Effector memory CD8-positive, alpha-beta T cell (primary cell): ENCODE measurements at regions not wholly inside any gene's neighbourhood (a gene's known extent, or its start where the extent isn't known, plus 50 kb on each side); places are given as distances from the start of the nearest gene placed in this dataset.

Experiments
- ATAC-seq: fragments of 150-1000 bp; cut with Tn5 transposase; replicated peaks from 2 replicates; pipeline ENCODE4 v1.10.0; 2021; ENCODE audit warnings: mild to moderate bottlenecking, moderate library complexity
- DNase-seq, 3 experiments: peaks; one replicate each; pipeline ENCODE4 v3.0.0; 2021
- H3K27ac Mint-ChIP-seq, 2 donors: one replicate each; pipeline ENCODE4 v1.8.0; 2022; ENCODE audit warnings: mild to moderate bottlenecking in 2 of 2, mixed read lengths in 2 of 2, moderate library complexity in 2 of 2
- H3K27me3 Mint-ChIP-seq, 2 donors: one replicate each; pipeline ENCODE4 v1.8.0; 2022; ENCODE audit warnings: mixed read lengths in 2 of 2
- H3K36me3 Mint-ChIP-seq: one replicate; pipeline ENCODE4 v1.8.0; 2022; ENCODE audit warnings: mild to moderate bottlenecking, moderate library complexity, mixed read lengths; ENCODE audit not compliant: insufficient read depth
- H3K4me1 Mint-ChIP-seq, 2 donors: one replicate each; pipeline ENCODE4 v1.8.0; 2022; ENCODE audit warnings: low read depth in 2 of 2, mixed read lengths in 2 of 2
- H3K4me3 Mint-ChIP-seq, 2 donors: one replicate each; pipeline ENCODE4 v1.8.0; 2022; ENCODE audit warnings: mild to moderate bottlenecking in 2 of 2, mixed read lengths in 2 of 2, moderate library complexity in 2 of 2
- H3K9me3 Mint-ChIP-seq, 2 donors: one replicate each; pipeline ENCODE4 v1.8.0; 2022; ENCODE audit warnings: mixed read lengths in 2 of 2

DNA sequence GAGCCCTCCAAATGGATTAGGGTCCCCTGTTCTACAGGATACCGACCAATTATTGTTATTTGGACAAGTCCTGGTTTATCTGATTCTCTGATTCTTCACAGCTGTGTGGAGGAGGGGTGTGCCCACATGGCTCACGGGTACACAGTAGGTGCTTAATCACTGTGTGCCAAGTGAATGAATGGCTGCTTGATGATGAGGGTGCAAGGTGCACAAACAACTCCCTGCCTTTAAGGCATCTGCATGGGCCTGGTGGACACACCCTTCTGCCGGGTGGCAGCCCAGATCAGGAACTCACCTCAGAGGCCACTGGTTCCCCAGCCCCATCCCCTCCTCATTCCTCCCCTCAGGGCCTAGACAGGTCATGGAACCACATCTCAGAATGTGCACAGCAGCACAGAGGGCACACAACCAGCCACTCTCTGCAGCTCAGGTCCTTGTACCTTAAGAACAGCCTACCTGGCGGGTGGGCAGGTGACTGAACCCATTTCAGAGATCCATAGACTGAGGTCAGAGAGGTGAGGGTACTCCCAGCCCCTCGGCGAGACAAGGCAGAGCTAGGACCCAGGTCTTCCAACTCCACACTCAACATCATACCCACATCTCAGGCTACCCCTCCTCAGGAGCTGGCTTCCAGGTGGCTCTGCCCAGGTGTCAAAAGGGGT lies 50.3 kb downstream of the SHANK2 start:
- Mint-ChIP-seq H3K4me3 (no peak overlapping the region), H3K4me1 (peaks cover 0 to 2% of the 10 kb centered on the region in 2 donors)
- ATAC-seq, result no peak

DNA sequence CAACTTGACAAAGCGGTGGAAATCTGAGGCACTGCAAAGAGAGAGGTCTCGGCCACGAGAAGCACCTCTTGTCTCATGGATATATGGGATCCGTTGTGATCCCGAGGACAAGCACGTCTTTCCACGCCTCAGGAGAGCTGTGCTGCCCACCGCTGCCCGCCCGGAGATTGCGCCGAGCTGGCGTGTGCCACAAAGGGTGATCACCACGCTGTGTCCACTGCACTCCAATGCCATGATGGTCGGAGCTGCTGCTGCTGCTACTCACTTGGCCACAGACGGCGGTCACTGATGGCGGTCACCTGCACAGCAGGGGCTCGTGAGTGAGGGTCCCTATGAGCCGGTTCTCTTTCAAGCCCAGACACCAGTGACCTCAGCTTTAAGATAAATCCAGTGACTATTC lies 51.1 kb downstream of the SHANK2 start:
- no peak overlapping the region for H3K4me3 Mint-ChIP-seq
- ATAC-seq, result no peak

More for the DNA sequence above, 50.3 kb downstream of the SHANK2 start:
- peaks cover 0 to 26% of the 10 kb centered on the region in 2 donors for H3K27me3 Mint-ChIP-seq
- H3K9me3 Mint-ChIP-seq, result no peaks in the 10 kb centered on the region
- no peak for DNase-seq
- no peaks in the 10 kb centered on the region for H3K36me3 Mint-ChIP-seq
- H3K27ac Mint-ChIP-seq, result no peak overlapping the region

DNA sequence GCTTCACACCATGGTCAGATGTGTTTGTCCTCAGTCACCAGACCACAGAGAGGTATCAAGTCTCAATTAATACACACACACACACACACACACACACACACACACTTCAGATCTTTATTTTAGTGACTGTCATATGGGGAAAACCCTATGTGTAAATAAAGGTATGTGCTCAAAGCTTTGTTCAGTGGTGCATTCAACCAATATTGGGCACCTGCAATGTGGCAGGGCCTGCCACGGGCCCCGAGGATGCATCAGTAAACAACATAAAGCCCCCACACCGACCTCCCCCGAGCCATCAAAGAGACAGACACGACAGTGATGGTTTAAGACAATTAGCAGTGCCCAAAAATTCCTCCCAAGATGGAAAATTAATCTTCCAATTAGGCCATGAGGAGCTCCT lies 51.6 kb downstream of the SHANK2 start:
- no peak overlapping the region for H3K4me3 Mint-ChIP-seq
- H3K9me3 Mint-ChIP-seq, result no peaks in the 10 kb centered on the region
- H3K4me1 Mint-ChIP-seq, result peaks cover 0 to 2% of the 10 kb centered on the region in 2 donors
- DNase-seq (no peak), ATAC-seq (no peak)
- H3K27me3 Mint-ChIP-seq, result peaks cover 0 to 15% of the 10 kb centered on the region in 2 donors
- no peak overlapping the region for H3K27ac Mint-ChIP-seq
- H3K36me3 Mint-ChIP-seq, result no peaks in the 10 kb centered on the region

More for the DNA sequence above, 51.1 kb downstream of the SHANK2 start:
- DNase-seq, result no peak
- H3K27me3 Mint-ChIP-seq, result peaks cover 0 to 19% of the 10 kb centered on the region in 2 donors
- H3K27ac Mint-ChIP-seq, result no peak overlapping the region
- no peaks in the 10 kb centered on the region for H3K36me3 Mint-ChIP-seq
- no peaks in the 10 kb centered on the region for H3K9me3 Mint-ChIP-seq
- H3K4me1 Mint-ChIP-seq, result peaks cover 0 to 2% of the 10 kb centered on the region in 2 donors

DNA sequence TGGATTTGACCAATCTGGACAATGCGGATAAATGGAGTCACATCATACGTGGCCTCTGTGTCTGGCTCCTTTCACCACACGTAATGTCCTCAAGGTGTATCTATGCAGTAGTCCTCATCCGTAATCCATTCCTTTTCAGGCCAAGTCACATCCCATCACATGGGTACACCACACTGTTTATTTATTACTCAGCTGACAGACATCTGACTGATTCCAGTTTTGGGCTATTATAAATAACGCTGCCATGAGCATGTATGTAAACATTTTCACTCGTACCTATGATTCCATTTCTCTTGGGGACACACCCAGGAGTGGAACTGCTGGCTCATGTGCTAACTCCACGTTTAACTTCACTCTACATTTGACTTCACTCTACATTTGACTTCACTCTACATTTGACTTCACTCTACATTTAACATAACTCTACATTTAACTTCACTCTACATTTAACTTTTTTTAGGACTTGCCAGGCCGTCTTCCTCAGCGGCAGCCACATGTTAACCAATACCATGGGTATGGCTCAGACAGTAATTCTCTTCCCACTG lies 52.1 kb downstream of the SHANK2 start:
- H3K27me3 Mint-ChIP-seq, result peaks cover 0 to 9% of the 10 kb centered on the region in 2 donors

DNA sequence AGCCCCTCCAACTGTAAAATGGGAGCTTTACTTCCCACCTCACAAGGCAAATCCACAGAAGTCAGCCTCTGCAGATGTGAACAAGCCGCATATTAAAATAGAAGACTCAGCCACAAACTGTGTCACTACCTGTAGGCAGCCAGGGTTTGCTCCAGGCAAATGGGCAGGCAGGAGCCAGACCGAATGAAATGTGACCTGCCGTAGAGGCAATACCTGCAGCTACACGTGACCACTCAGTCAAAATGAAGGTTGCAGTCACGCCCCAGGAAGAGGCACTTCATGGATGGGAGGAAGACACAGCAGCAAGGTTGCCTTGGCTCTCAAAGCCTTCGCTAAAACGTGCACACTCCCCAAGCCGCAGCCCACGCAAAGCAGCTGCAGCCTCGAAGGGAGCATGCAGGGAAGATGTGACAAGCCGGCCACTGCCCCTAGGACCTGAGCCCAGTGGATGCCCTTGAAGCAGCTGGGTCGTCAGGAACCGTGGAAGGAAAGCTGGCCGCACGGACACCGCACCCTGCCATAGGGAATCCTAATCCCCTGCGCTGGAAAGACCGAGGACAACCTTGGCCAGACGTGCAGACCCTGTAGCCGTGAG lies 53.1 kb downstream of the SHANK2 start:
- peaks cover 0 to 12% of the 10 kb centered on the region in 2 donors for H3K27me3 Mint-ChIP-seq
- H3K9me3 Mint-ChIP-seq, result no peaks in the 10 kb centered on the region
- H3K27ac Mint-ChIP-seq, result no peak overlapping the region
- H3K4me3 Mint-ChIP-seq, result no peak overlapping the region
- H3K4me1 Mint-ChIP-seq, result peaks cover 0 to 2% of the 10 kb centered on the region in 2 donors
- DNase-seq, result no peak
- H3K36me3 Mint-ChIP-seq, result no peaks in the 10 kb centered on the region
- ATAC-seq, result no peak

More for the DNA sequence above, 52.1 kb downstream of the SHANK2 start:
- Mint-ChIP-seq H3K4me1 (peaks cover 0 to 2% of the 10 kb centered on the region in 2 donors), H3K4me3 (no peak overlapping the region), H3K36me3 (no peaks in the 10 kb centered on the region), H3K9me3 (no peaks in the 10 kb centered on the region), H3K27ac (no peak overlapping the region)
- DNase-seq (no peak), ATAC-seq (no peak)

DNA sequence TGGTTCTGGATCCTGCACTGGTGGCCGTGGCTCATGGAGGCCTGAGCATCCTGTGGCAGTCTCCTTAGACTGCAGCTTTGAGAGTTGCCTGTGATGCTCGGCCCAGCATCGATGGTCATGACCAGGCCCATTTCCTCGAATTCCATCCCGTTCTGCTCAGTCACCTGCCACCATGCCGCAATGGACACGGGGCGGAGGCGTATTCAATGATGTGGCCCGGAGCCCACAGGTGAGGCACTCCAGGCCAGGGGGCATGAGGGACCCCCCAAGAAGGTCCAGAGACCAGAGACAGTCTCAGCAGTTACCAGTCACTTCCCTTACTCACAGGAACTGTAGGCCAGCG lies 53.6 kb downstream of the SHANK2 start:
- Mint-ChIP-seq H3K4me3 (no peak overlapping the region), H3K9me3 (no peaks in the 10 kb centered on the region), H3K36me3 (no peaks in the 10 kb centered on the region), H3K4me1 (peaks cover 0 to 2% of the 10 kb centered on the region in 2 donors), H3K27ac (no peak overlapping the region), H3K27me3 (peaks cover 0 to 18% of the 10 kb centered on the region in 2 donors)
- DNase-seq (no peak), ATAC-seq (no peak)

DNA sequence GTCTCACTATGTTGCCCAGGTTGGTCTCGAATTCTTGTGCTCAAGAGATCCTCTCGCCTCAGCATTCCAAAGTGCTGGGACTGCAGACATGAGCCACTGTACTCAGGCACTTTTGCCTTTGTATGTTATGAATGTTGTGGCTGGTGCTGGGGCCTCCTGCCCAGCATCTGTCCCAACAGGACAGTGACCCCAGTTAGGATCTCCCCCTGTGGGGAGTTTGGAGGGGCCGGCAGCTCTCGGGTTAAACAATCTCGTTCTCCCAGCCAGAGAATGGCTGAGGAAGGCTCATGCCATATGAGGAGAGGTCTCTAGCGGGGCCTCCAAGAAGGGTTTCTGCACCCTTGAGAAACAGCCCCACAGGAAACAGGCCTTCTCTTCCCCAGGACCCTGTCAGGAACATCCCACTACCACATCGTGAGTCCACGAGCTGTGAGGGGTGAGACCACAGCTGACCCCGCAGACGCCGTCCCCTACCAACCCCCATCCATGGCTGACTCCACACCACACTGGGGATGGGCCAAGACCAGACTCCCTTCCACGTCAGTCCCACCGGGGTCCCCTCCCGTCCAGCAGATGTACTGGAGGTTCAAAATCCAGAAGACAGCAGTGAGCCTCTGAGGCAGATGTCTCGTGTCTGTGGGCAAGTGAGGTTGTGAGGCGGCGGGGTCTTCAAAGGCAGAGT lies 54.1 kb downstream of the SHANK2 start:
- ATAC-seq (no peak), DNase-seq (no peak)
- Mint-ChIP-seq H3K36me3 (no peaks in the 10 kb centered on the region), H3K27me3 (peaks cover 0 to 23% of the 10 kb centered on the region in 2 donors), H3K4me3 (no peak overlapping the region), H3K4me1 (peaks cover 0 to under 1% of the 10 kb centered on the region in 2 donors), H3K9me3 (no peaks in the 10 kb centered on the region), H3K27ac (no peak overlapping the region)

DNA sequence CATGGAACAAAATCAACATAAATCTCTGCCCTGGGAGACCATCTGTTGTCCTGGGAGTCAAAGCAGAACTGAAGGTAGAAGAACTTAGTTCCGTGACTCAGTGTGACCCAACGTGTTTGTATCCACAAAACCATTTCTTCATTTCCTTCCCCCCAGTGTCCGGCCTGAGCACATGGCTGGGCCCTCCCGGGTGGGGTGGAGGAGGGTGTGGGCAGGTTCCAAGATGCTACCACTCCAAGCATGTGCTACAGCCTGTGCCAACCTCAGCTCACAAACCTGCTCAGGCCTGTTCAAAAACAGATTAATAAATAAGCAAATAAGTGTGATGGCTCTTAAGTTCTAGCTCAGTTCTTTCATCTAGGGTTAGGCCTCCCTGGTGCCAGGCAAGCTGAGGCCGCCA lies 55.3 kb downstream of the SHANK2 start:
- ATAC-seq, result no peak
- Mint-ChIP-seq H3K9me3 (no peaks in the 10 kb centered on the region), H3K36me3 (no peaks in the 10 kb centered on the region), H3K27ac (no peak overlapping the region), H3K4me1 (no peaks in the 10 kb centered on the region), H3K27me3 (peaks cover 0 to 29% of the 10 kb centered on the region in 2 donors), H3K4me3 (no peak overlapping the region)
- no peak for DNase-seq

DNA sequence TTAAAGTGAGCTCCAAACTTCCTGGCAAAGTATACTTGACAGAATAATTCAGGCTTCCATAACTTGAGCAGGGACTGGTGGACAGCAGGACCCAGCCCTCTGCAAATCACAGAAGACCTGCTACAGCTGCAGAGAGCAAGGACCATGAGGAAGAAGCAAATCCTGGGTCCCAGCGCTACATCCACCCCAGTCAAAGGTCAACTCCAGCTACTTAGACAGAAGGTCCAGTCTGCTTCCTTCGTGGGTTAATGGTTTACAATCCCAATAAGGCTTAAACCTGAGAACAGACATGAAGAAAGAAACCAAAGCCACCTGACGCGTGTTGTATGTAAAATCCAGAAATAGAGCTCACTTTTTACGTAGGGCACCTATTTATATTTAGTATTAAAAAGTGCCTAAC lies 57.7 kb downstream of the SHANK2 start:
- DNase-seq (no peak), ATAC-seq (no peak)
- Mint-ChIP-seq H3K4me1 (no peaks in the 10 kb centered on the region), H3K27me3 (peaks cover 5 to 31% of the 10 kb centered on the region in 2 donors), H3K4me3 (no peak overlapping the region), H3K36me3 (no peaks in the 10 kb centered on the region), H3K27ac (no peak overlapping the region), H3K9me3 (no peaks in the 10 kb centered on the region)

DNA sequence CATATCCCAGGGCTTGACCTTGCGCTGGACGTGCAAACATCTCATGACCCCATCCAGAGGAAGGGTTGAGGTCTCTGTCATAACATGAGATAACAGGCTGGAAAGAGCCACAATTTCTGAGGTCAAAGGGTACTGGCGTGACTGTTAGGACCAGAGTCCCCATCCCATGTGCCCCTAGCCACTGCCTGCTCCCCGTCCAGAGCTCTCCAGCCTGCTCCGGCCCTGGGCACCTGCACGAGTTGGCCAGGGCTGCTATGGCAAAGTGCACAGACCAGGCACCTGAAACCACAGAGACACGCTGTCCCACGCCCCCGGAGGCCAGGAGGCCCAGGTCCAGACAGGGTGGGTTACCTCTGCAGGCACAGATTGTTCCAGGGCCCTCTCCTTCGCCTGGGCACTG lies 58.9 kb downstream of the SHANK2 start:
- H3K36me3 Mint-ChIP-seq, result no peaks in the 10 kb centered on the region
- DNase-seq, result no peak
- ATAC-seq, result no peak
- peaks cover 5 to 31% of the 10 kb centered on the region in 2 donors for H3K27me3 Mint-ChIP-seq
- no peak overlapping the region for H3K27ac Mint-ChIP-seq
- no peak overlapping the region for H3K4me3 Mint-ChIP-seq
- H3K4me1 Mint-ChIP-seq, result no peaks in the 10 kb centered on the region
- H3K9me3 Mint-ChIP-seq, result no peaks in the 10 kb centered on the region

DNA sequence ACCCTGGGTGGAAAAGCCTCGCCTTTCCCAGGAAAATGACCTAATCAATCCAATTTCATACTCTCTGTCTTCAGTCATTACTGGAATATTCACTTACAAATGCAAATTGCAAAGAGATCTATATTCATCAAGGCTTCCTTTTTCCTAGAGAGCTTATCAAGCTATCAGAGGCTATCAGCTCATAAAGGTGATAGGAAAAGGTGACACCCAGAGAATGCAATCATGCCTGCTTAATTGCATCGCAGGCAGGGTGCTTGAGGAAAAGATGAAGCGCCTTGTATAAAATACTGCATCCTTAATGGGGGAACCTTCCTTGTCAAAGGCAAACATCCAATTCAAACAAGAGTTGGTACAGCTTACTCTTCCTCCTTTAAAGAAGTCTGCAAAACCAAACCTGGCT lies 59.7 kb downstream of the SHANK2 start:
- H3K9me3 Mint-ChIP-seq, result no peaks in the 10 kb centered on the region
- no peaks in the 10 kb centered on the region for H3K4me1 Mint-ChIP-seq
- H3K36me3 Mint-ChIP-seq, result no peaks in the 10 kb centered on the region
- DNase-seq (no peak), ATAC-seq (no peak)
- H3K27ac Mint-ChIP-seq, result no peak overlapping the region
- H3K4me3 Mint-ChIP-seq, result no peak overlapping the region
- H3K27me3 Mint-ChIP-seq, result peaks cover 12 to 39% of the 10 kb centered on the region in 2 donors

DNA sequence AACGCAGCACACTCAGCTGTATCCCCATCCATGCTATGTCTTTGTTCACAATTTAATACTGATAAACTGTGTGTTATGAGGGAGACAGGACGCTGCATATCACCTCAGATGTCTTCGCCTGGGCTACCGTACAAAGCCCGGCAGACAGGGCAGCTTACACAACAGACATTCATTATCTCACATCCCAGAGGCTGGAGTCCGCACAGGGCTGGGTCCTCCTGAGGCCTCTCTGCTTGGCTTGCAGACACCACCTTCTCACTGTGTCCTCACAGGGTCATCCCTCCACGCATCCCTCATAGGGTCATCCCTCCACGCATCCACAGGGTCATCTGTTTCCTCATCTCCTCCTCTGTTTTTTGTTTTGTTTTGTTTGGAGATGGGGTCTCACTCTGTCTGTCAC lies 61.2 kb downstream of the SHANK2 start:
- Mint-ChIP-seq H3K4me3 (no peak overlapping the region), H3K9me3 (no peaks in the 10 kb centered on the region), H3K27ac (no peak overlapping the region), H3K36me3 (no peaks in the 10 kb centered on the region), H3K4me1 (no peaks in the 10 kb centered on the region), H3K27me3 (peaks cover 12 to 43% of the 10 kb centered on the region in 2 donors)
- DNase-seq (no peak), ATAC-seq (no peak)

DNA sequence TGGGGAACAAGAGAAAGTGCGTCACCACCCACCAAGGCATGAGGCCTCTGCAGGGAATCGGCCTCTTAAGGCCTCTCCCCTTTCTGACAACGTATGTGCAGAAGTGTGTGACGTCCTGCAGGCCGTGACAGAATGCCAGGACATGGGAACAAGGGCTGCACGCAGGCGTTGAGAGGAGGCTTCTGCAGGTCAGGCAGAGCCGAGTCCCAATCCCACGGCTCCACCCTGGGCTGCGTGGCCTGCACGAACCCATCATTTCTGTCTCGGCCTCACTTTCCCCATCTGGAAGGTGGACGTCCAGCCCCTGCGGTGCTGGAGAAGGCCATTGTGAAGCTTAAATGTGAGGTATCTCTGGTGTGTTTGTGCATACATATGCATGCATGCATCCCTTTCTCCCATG lies 61.8 kb downstream of the SHANK2 start:
- Mint-ChIP-seq H3K36me3 (no peaks in the 10 kb centered on the region), H3K4me3 (no peak overlapping the region), H3K9me3 (no peaks in the 10 kb centered on the region), H3K27ac (no peak overlapping the region), H3K4me1 (no peaks in the 10 kb centered on the region), H3K27me3 (peaks cover 12 to 44% of the 10 kb centered on the region in 2 donors)
- ATAC-seq, result no peak
- DNase-seq, result no peak
